Epidermal melanocyte (primary cell): ENCODE measurements at regions not wholly inside any gene's neighbourhood (a gene's known extent, or its start where the extent isn't known, plus 50 kb on each side); places are given as distances from the start of the nearest gene placed in this dataset.

Source experiments
- DNase-seq: peaks from one replicate; pipeline ENCODE4 v3.0.0; 2011; ENCODE audit warnings: low spot score; ENCODE audit not compliant: insufficient read length

GRCh38 chr5:133905424-133905823 is 63.0 kb downstream of the C5orf15 start:
- DNase-seq: no peak

DNA sequence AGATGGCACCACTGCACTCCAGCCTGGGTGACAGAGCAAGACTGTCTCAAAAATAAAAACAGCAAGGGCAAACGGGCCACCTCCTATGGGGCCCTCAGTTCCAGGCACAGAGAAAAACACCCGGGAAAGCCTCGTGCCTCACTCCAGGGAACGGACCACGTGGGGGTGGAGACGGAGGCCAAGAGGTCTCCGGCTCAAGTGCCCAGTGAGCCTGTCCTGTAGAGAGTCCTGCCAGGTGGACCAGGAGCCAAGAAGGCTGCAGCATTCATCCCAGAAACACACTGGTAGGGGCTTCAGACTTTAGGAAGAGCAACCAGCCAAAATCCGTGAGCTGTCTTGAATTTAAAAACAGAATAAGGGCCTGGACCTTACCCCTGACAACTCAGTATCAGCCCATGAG is 63.8 kb downstream of the C5orf15 start:
- DNase-seq: no peak

- no peak for DNase-seq
These were observed 65.8 kb downstream of the C5orf15 start for GRCh38 chr5:133902511-133903118.

GRCh38 chr5:133900534-133901270 is 67.7 kb downstream of the C5orf15 start:
- DNase-seq: no peak

DNA sequence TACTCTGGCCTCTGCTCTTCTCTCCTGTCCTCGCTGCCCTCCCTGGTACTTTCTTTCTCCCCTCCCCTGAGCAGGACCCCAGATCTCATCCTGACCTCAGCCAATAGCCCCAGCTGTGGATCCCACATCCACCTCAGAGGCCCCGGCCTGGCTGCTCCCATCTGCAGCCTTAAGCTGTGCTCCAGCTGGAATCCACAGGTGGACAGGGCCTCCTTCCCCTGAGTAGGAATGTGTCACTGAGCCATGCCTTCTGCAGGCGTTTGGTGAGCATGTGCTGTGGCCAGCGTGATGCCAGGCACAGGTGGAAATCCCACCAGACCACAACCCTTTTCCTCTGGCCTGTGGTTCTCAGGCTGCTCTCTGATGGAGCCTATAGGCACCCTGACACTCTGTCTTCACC is 68.9 kb downstream of the C5orf15 start:
- no peak for DNase-seq

- DNase-seq: no peak
These were observed 70.0 kb downstream of the C5orf15 start for GRCh38 chr5:133898440-133898839.

DNA sequence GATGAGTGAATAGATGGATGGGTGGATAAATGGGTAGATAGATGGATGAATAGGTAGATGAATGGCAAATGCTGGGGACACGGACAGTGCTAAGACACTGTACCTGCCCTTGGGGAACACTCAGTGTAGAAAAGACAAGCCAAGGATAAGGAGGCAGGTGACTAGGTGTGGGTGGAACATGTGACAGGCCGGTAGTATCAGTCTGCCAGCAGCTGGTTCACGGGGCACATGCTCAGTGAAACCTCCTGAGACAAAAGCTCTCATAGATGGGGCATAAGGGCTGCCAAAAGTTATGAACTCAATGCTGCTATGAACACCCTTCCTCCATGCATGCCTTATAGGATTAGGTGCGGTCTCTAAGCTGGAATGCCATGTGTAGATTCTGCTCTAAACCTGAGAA is 71.0 kb downstream of the C5orf15 start:
- DNase-seq: no peak

- no peak for DNase-seq
These were observed 71.6 kb downstream of the C5orf15 start for GRCh38 chr5:133896873-133897272.

GRCh38 chr5:133895979-133896845 is 72.2 kb downstream of the C5orf15 start:
- DNase-seq: no peak

DNA sequence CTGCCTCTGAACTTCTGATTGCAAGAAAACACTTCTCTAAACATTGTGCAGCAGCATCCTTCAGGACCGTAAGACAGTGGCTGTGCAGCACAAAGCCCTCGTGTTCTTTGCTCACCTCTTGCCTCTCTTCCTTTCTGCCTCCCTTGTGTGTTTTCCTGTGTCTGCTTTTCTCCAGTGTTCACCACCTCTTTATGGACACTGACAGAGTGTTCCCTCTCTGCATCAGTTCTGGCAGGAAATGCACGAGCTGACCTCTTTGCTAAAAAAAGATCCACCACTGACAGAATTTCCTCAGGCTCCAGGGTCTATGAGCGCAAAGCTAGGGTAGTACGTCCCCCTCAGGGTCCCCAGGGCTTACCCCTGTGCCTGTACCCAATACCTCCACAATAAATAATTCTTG is 74.3 kb downstream of the C5orf15 start:
- no peak for DNase-seq

DNA sequence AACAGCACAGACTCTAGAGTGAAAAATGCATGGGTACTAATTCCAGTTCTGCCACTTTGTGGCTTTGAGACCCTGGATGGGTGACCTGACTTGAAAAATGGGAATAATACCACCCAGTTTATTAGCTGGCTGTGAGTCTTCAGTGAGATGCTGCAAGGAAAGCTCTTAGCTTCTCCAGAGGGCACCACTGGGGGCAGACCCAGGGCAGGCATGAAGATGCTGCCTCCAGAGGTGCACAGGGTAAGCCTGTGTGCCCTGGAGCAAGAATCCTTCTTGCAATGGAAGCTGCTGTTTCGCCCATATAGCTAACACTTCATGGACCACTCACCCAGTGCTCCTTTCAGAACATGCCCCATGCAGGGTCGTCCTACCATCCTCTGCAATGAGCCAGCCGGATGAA is 75.7 kb downstream of the C5orf15 start:
- no peak for DNase-seq

GRCh38 chr5:133892306-133892705 is 76.1 kb downstream of the C5orf15 start:
- no peak for DNase-seq

DNA sequence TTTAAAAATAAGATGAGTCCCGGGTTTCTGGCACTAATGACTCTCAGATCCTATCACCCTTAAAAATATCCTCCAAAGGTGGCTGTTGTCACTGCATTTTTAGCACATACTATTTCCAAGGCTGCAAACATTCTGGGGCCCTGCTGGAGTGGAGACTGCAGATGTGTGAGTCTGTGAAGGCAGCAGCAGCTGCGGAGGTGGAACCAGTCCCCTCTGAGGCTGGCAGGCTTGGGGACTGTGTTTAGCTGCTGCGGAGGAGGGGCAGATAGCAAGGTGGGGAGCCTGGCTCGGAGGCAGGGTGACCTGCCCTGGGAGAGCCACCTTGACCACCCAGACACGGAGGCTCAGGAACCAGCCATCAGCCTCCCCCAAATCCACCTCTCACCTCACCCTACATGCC is 77.0 kb downstream of the C5orf15 start:
- no peak for DNase-seq

DNA sequence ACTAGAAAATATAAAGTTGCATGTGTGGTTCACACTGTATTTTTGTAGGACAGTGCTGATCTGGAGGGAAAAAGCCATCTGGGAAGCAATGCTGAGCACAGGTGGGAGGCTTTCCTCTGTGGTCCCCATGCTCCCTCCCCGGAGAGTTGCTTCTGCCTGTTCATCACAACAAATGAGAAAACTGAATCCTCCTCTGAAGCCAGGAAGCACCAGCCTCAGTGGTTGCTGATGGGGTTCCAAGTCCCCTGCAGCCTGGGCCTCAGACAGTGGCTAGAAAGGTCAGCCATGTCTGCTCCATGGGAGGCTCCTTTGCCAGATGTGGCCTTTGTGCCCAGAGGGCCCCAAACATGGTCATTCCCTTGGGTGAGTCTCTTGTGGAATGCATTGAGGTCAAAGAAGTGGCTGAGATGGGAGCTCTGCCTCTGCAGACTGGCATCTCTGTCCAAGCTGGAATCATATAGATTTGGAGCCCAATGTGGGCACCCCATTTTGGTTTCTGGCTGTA is 77.6 kb downstream of the C5orf15 start:
- no peak for DNase-seq

- DNase-seq: no peak
These were observed 78.1 kb downstream of the C5orf15 start for GRCh38 chr5:133890314-133890713.

DNA sequence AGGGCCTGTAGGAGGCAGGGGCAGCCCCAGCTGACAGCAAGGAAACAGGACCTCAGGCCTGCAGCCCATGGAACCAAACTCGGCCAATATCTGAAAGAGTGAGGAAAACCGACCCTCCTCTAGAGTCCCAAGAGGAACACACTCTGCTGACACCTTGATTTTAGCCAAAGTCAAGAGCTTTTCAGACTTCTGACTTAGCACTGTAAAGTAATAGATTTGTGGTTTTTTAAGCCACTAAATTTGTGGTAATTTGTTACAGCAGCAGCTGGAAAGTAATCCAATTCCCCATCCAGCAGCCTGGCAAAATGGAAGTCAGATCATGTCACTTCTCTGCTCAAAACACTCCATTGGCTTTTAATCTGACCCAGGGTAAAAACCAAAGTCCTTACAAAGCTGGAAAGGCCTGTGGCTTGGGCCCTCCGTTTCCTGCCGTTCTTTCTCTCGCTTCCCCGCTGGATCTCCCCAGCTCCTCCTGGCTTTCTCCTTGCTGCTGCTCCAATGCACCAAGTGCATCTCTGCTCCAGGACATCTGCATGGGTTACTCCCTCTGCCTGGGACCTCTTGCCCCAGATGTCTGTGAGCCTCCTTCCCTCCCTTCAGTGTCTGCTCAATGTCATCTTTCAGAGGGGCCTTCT is 79.0 kb downstream of the C5orf15 start:
- DNase-seq: no peak

DNA sequence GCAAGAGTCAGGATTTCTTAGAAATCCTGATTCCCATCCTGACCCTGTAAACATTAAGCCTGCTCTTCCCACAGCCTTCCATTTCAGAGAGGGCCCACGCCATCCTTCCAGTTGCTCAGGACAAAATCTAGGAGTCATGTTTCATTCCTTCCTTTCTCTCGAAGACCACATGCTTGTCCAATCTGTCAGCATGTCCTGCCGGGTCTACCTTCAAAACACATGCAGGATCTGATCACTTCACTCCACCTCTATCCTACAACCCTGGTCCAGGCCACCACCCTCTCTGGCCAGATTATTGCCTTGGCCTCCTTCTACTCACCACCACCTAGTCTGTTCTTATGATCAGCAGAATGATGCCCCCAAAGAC is 79.8 kb downstream of the C5orf15 start:
- no peak for DNase-seq

- DNase-seq: no peak
These were observed 82.9 kb downstream of the C5orf15 start for GRCh38 chr5:133885566-133885965.

DNA sequence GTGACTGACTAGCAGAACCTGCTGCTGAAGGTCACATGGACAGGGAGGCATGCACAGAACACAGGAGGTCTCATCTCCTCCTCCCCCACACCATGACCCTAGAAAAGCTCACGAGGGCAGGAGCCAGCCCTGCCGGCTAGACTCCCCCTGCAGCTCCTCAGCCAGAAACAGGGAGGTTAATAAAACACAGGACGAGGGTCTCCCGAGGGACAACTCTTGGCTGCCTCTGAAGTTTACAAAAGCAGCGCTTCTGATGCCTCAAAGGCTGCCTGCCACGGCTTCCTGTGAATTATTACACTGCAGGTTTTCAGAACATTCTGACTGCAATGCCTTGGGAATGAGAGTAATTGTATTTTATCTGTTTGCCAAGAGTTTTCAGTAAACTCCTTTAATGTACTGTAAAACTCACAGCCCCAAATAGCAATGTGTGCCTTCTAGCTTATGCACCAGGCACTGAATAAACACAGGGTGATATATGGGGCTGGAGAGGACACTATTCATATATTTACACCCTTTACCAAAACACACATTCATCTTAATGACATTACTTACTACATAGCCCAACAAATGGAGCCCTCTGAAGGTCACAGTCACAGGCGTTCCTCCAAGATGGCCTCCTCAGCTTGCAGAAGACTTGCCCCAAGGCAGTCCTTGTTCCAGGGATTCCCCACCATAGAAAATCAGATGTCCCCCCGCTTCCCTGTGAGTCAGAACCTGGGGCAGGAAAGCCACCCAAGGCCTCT is 83.7 kb downstream of the C5orf15 start:
- no peak for DNase-seq

DNA sequence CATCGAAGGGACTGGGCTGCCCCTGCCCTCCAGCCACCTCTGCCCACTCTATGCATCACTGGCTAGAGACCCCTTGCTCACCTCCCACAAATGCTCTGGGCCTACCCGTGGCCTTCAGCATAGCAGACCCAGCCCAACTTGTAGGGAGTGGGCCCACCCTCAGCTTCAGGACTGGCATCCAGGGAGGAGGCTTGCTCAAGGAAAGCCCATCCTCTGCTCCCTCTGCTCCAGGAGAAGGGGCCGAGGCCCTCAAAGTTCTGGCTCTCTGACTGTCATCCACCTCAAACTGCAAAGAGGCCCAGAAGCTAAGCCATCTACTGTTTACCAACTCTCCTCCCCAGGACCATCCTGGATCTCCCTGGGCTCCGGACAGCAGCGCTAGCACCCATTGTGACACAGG is 84.5 kb downstream of the C5orf15 start:
- no peak for DNase-seq

GRCh38 chr5:133882846-133883245 is 85.6 kb downstream of the C5orf15 start:
- no peak for DNase-seq
